HepG2 (cell line): ENCODE measurements at regions not wholly inside any gene's neighbourhood (a gene's known extent, or its start where the extent isn't known, plus 50 kb on each side); places are given as distances from the start of the nearest gene placed in this dataset.

Source experiments
- ATAC-seq: fragments of 200-7000 bp; cut with Tn5 transposase; 3 replicates; pipeline ENCODE4 v1.9.1; 2020; ENCODE audit warnings: mild to moderate bottlenecking, moderate library complexity
- BruUV-seq: library from RNA; stranded (reverse); fragments of 400-500 nt; replicated peaks from 2 replicates; lab custom pipeline; 2021; lab: Mats Ljungman, UMichigan
- CTCF ChIA-PET: fragments of 300-600 bp; formaldehyde crosslinking; extraction: SDS; loops from one replicate; lab custom pipeline; 2021; ENCODE audit warnings: low total read pairs, inconsistent platforms, low intra/inter-chr PET ratio; lab: Yijun Ruan, JAX
- POLR2A ChIA-PET: fragments of 350-600 bp; sonication (Branson Sonifier 250); formaldehyde crosslinking; loops from one replicate; lab custom pipeline; 2020; ENCODE audit warnings: antibody characterized with exemption, inconsistent platforms; lab: Yijun Ruan, JAX
- DNase-seq: peaks from one replicate; pipeline ENCODE4 v3.0.0-alpha.2; 2015; ENCODE audit warnings: low spot score
- FAIRE-seq: peaks from 3 replicates; lab custom pipeline; 2011; peaks lifted over from hg19 to GRCh38; lab: Jason Lieb, UNC
- H2AFZ ChIP-seq: one replicate; pipeline ENCODE4 v1.6.1; 2011; ENCODE audit warnings: low read length, inconsistent platforms
- H3K27ac ChIP-seq: fragments of 300-600 bp; 3 replicates; pipeline ENCODE4 v1.8.0; 2011; ENCODE audit warnings: mixed run types, mild to moderate bottlenecking, mixed read lengths, low read length, inconsistent platforms; ENCODE audit not compliant: insufficient read depth; ENCODE audit errors: extremely low read length
- H3K27me3 ChIP-seq, 2 experiments: fragments of 200-600 bp in 1 of 2; 2 replicates in 1 of 2; 3 replicates in 1 of 2; pipeline versions ENCODE4 v1.6.0 to v1.8.0; 2011; ENCODE audit warnings: low read length in 2 of 2, mild to moderate bottlenecking in 2 of 2, moderate library complexity in 2 of 2, inconsistent platforms in 1 of 2; ENCODE audit not compliant: insufficient read depth in 2 of 2, control insufficient read depth in 1 of 2
- H3K36me3 ChIP-seq, 2 experiments: fragments of 200-600 bp in 1 of 2; replicated peaks in 1 of 2; 2 replicates in 1 of 2; 3 replicates in 1 of 2; pipeline versions ENCODE4 v1.5.1 to v1.8.0; 2011; ENCODE audit warnings: low read length in 2 of 2, inconsistent platforms in 1 of 2; ENCODE audit not compliant: insufficient read depth in 2 of 2, control insufficient read depth in 1 of 2
- H3K4me1 ChIP-seq: 2 replicates; pipeline ENCODE4 v1.5.1; 2012; ENCODE audit warnings: low read length, inconsistent platforms; ENCODE audit not compliant: insufficient read depth
- H3K4me2 ChIP-seq: 2 replicates; pipeline ENCODE4 v1.6.0; 2011; ENCODE audit warnings: low read depth, low read length, inconsistent platforms
- H3K4me3 ChIP-seq, 3 experiments: fragments of 200-600 bp in 1 of 3; sonication (generic), shearing (Covaris generic) in 1 of 3; replicated peaks in 1 of 3; 2 replicates each; pipeline ENCODE4 v1.5.1; 2011 to 2016; ENCODE audit warnings: low read length in 3 of 3, inconsistent platforms in 2 of 3, low read depth in 2 of 3, mild to moderate bottlenecking in 2 of 3, control low read depth in 1 of 3, mixed read lengths in 1 of 3; ENCODE audit not compliant: insufficient read depth in 1 of 3
- H3K79me2 ChIP-seq: one replicate; pipeline ENCODE4 v1.6.1; 2011; ENCODE audit warnings: low read length, inconsistent platforms; ENCODE audit not compliant: insufficient read depth
- H3K9ac ChIP-seq: 2 replicates; pipeline ENCODE4 v1.6.0; 2011; ENCODE audit warnings: mild to moderate bottlenecking, low read depth, low read length, inconsistent platforms; ENCODE audit not compliant: insufficient read depth
- H3K9me3 ChIP-seq: 2 replicates; pipeline ENCODE4 v1.5.1; 2012; ENCODE audit warnings: mild to moderate bottlenecking, low read length
- H4K20me1 ChIP-seq: 2 replicates; pipeline ENCODE4 v1.6.0; 2011; ENCODE audit warnings: inconsistent platforms, mild to moderate bottlenecking, low read length, moderate library complexity; ENCODE audit not compliant: insufficient read depth
- PRDM10 ChIP-seq: sonication (generic); formaldehyde crosslinking; IDR thresholded peaks from 2 replicates; pipeline ENCODE4 v1.4.0; 2020; ENCODE audit warnings: low read depth, missing genetic modification reagents
- RELA ChIP-seq: sonication (generic); formaldehyde crosslinking; IDR thresholded peaks from 2 replicates; pipeline ENCODE4 v1.4.0; 2020; ENCODE audit warnings: missing genetic modification reagents
- SMARCC2 ChIP-seq: fragments of 450-650 bp; IDR thresholded peaks from 2 replicates; pipeline ENCODE4 v1.6.1; 2017; ENCODE audit warnings: antibody characterized with exemption, mild to moderate bottlenecking
- SNRNP70 ChIP-seq: fragments of 200-400 bp; formaldehyde crosslinking; IDR thresholded peaks from 2 replicates; pipeline ENCODE4 v1.6.1; 2017; ENCODE audit warnings: mild to moderate bottlenecking, low read depth, low read length, moderate library complexity
- ZBTB3 ChIP-seq: sonication (generic); formaldehyde crosslinking; IDR thresholded peaks from 2 replicates; pipeline ENCODE4 v1.4.0; 2020; ENCODE audit warnings: low read depth, mild to moderate bottlenecking, moderate library complexity, missing genetic modification reagents, borderline replicate concordance
- ZNF234 ChIP-seq: sonication (generic); formaldehyde crosslinking; conservative IDR thresholded peaks from 2 replicates; pipeline ENCODE4 v1.5.1; 2020; ENCODE audit warnings: mild to moderate bottlenecking, missing genetic modification reagents
- ZNF724P ChIP-seq: sonication (generic); formaldehyde crosslinking; IDR thresholded peaks from 2 replicates; pipeline ENCODE4 v1.8.0; 2022; ENCODE audit warnings: missing genetic modification reagents, borderline replicate concordance
- ZNF777 ChIP-seq: sonication (generic); formaldehyde crosslinking; IDR thresholded peaks from 2 replicates; pipeline ENCODE4 v1.4.0; 2020; ENCODE audit warnings: missing genetic modification reagents
- WGBS: methylation state at CpG from one replicate; pipeline ENCODE4 v1.1.6; 2017; ENCODE audit warnings: low lambda C conversion rate; 5-methylcytosine and 5-hydroxymethylcytosine counted together
- in situ Hi-C: cut with HindIII; loops from 2 replicates; pipeline ENCODE4 v1.10.0; 2017; ENCODE audit warnings: low pct_unique_long_range_greater_than_20kb; ENCODE audit not compliant: extremely low pct_ligation_motif_present
- intact Hi-C: fragments of 100-400 bp; cut with micrococcal nuclease; formaldehyde crosslinking; loops from one replicate; pipeline ENCODE4 v1.10.0; 2022; ENCODE audit not compliant: unreplicated experiment
- TF ChIP-seq, protein P1 (sequence below): sonication (generic); formaldehyde crosslinking; IDR thresholded peaks from 2 replicates; pipeline ENCODE4 v1.9.0; 2021; ENCODE audit warnings: mild to moderate bottlenecking, missing genetic modification reagents
- TF ChIP-seq, protein P2 (sequence below): IDR thresholded peaks from 2 replicates; pipeline ENCODE4 v1.6.1; 2016; ENCODE audit warnings: missing genetic modification reagents, missing compliant biosample characterization
- TF ChIP-seq, protein P3 (sequence below): sonication (generic); formaldehyde crosslinking; IDR thresholded peaks from 2 replicates; pipeline ENCODE4 v1.4.0; 2020; ENCODE audit warnings: missing genetic modification reagents

DNA sequence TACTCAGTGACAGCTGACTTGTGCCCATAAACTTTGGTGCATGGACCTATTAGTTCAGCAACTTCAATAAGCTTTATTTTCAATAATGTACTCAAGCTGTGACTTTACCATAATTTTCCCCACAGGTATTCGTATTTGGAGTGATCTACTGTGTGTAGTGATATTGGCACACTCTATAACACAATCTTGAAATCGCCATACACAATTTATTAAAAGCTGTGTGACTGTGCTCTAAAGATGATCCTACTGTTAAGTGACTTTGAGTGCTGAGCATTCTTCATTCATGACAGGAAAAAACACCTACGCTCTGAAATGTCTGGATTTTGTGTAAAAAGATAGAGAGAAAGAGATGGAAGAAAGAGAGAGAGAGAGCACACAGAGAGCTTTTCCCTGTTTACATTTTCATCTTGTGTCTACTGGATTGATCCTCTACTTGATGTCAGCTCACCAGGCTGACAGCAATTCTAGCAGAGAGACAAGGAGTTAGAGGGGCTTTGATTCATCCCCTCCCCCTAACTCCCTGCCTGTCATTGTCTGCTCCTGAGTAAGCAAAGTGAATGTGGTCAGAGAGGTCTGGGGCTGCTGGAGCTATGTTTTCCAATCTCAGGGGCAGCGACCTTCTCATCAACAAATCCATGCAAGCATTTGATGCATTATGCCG is 538.7 kb upstream of the POU3F2 start:
- FAIRE-seq = no peak
- Histone ChIP-seq H3K36me3 (no peaks in the 10 kb centered on the region), H3K9me3 (no peaks in the 10 kb centered on the region), H3K4me3 (no peak overlapping the region), H4K20me1 (no peaks in the 10 kb centered on the region), H3K27ac (no peak overlapping the region), H3K4me1 (no peaks in the 10 kb centered on the region), H3K4me2 (no peak overlapping the region), H3K79me2 (no peaks in the 10 kb centered on the region), H3K9ac (no peak overlapping the region), H3K27me3 (no peaks in the 10 kb centered on the region; a peak in 1 of 5 replicates), H2AFZ (no peak overlapping the region)
- intact Hi-C loops = no loop called here
- under 1% methylated on average over 5 of the region's 5 CpGs for WGBS
- ATAC-seq = no peak
- ChIA-PET CTCF (no interaction called here), POLR2A (no interaction called here)
- no TSS peak for BruUV-seq
- no peak for DNase-seq
- in situ Hi-C loops = no loop called here
- no peak for TF ChIP-seq SMARCC2
- TF ChIP-seq RELA = no peak
- TF ChIP-seq ZNF724P (CRISPR knock-in tag) = no peak
- TF ChIP-seq ZNF234 = no peak
- TF ChIP-seq, protein P1, sequence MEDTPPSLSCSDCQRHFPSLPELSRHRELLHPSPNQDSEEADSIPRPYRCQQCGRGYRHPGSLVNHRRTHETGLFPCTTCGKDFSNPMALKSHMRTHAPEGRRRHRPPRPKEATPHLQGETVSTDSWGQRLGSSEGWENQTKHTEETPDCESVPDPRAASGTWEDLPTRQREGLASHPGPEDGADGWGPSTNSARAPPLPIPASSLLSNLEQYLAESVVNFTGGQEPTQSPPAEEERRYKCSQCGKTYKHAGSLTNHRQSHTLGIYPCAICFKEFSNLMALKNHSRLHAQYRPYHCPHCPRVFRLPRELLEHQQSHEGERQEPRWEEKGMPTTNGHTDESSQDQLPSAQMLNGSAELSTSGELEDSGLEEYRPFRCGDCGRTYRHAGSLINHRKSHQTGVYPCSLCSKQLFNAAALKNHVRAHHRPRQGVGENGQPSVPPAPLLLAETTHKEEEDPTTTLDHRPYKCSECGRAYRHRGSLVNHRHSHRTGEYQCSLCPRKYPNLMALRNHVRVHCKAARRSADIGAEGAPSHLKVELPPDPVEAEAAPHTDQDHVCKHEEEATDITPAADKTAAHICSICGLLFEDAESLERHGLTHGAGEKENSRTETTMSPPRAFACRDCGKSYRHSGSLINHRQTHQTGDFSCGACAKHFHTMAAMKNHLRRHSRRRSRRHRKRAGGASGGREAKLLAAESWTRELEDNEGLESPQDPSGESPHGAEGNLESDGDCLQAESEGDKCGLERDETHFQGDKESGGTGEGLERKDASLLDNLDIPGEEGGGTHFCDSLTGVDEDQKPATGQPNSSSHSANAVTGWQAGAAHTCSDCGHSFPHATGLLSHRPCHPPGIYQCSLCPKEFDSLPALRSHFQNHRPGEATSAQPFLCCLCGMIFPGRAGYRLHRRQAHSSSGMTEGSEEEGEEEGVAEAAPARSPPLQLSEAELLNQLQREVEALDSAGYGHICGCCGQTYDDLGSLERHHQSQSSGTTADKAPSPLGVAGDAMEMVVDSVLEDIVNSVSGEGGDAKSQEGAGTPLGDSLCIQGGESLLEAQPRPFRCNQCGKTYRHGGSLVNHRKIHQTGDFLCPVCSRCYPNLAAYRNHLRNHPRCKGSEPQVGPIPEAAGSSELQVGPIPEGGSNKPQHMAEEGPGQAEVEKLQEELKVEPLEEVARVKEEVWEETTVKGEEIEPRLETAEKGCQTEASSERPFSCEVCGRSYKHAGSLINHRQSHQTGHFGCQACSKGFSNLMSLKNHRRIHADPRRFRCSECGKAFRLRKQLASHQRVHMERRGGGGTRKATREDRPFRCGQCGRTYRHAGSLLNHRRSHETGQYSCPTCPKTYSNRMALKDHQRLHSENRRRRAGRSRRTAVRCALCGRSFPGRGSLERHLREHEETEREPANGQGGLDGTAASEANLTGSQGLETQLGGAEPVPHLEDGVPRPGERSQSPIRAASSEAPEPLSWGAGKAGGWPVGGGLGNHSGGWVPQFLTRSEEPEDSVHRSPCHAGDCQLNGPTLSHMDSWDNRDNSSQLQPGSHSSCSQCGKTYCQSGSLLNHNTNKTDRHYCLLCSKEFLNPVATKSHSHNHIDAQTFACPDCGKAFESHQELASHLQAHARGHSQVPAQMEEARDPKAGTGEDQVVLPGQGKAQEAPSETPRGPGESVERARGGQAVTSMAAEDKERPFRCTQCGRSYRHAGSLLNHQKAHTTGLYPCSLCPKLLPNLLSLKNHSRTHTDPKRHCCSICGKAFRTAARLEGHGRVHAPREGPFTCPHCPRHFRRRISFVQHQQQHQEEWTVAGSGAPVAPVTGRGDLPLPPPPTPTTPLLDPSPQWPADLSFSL (CRISPR knock-in tag) = no peak
- TF ChIP-seq, protein P2, sequence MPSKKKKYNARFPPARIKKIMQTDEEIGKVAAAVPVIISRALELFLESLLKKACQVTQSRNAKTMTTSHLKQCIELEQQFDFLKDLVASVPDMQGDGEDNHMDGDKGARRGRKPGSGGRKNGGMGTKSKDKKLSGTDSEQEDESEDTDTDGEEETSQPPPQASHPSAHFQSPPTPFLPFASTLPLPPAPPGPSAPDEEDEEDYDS (CRISPR knock-in tag) = no peak
- TF ChIP-seq PRDM10 = no peak
- TF ChIP-seq SNRNP70 = no peak
- TF ChIP-seq, protein P3, sequence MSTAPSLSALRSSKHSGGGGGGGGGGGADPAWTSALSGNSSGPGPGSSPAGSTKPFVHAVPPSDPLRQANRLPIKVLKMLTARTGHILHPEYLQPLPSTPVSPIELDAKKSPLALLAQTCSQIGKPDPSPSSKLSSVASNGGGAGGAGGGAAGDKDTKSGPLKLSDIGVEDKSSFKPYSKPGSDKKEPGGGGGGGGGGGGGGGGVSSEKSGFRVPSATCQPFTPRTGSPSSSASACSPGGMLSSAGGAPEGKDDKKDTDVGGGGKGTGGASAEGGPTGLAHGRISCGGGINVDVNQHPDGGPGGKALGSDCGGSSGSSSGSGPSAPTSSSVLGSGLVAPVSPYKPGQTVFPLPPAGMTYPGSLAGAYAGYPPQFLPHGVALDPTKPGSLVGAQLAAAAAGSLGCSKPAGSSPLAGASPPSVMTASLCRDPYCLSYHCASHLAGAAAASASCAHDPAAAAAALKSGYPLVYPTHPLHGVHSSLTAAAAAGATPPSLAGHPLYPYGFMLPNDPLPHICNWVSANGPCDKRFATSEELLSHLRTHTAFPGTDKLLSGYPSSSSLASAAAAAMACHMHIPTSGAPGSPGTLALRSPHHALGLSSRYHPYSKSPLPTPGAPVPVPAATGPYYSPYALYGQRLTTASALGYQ (CRISPR knock-in tag) = no peak
- TF ChIP-seq ZBTB3 (CRISPR knock-in tag) = no peak
- TF ChIP-seq ZNF777 (CRISPR knock-in tag) = no peak
